H4 (cell line): ENCODE measurements at regions not wholly inside any gene's neighbourhood (a gene's known extent, or its start where the extent isn't known, plus 50 kb on each side); places are given as distances from the start of the nearest gene placed in this dataset.
"Not testable (repeated sequence)": the region's sequence is repeated elsewhere in the genome, so short reads cannot be mapped to it uniquely, and the experiment has no call there.

Experiments used
- DNase-seq: peaks from one replicate; pipeline ENCODE4 v3.0.0-alpha.2; 2015; ENCODE audit warnings: low spot score

- DNase-seq = no peak
Observed at GRCh38 chr5:174625591-174626350, 98.6 kb upstream of the MSX2 start.

GRCh38 chr5:174626369-174626920 lies 97.9 kb upstream of the MSX2 start:
- DNase-seq = no peak

- DNase-seq = no peak
Observed at GRCh38 chr5:174636094-174636493, 88.3 kb upstream of the MSX2 start.

GRCh38 chr5:174642816-174643405 lies 81.5 kb upstream of the MSX2 start:
- DNase-seq = no peak

- no peak for DNase-seq
Observed at GRCh38 chr5:174644436-174644835, 79.9 kb upstream of the MSX2 start.

- DNase-seq = no peak
Observed at GRCh38 chr5:174644923-174645322, 79.5 kb upstream of the MSX2 start.

- no peak for DNase-seq
Observed at GRCh38 chr5:174645677-174646076, 78.7 kb upstream of the MSX2 start.

- DNase-seq = not testable (repeated sequence)
Observed at GRCh38 chr5:174648618-174649017, 75.8 kb upstream of the MSX2 start.

GRCh38 chr5:174649391-174649790 lies 75.0 kb upstream of the MSX2 start:
- DNase-seq = no peak

- no peak for DNase-seq
Observed at GRCh38 chr5:174654442-174654841, 69.9 kb upstream of the MSX2 start.

- DNase-seq = no peak
Observed at GRCh38 chr5:174655351-174655750, 69.0 kb upstream of the MSX2 start.

GRCh38 chr5:174664180-174664850 lies 60.1 kb upstream of the MSX2 start:
- DNase-seq = no peak

GRCh38 chr5:174665347-174665746 lies 59.0 kb upstream of the MSX2 start:
- DNase-seq = no peak

GRCh38 chr5:174667526-174667925 lies 56.9 kb upstream of the MSX2 start:
- no peak for DNase-seq

- DNase-seq = no peak
Observed at GRCh38 chr5:174668349-174668748, 56.0 kb upstream of the MSX2 start.
